K562 (cell line): ENCODE measurements at regions not wholly inside any gene's neighbourhood (a gene's known extent, or its start where the extent isn't known, plus 50 kb on each side); places are given as distances from the start of the nearest gene placed in this dataset.

Experiments
- ATAC-seq: fragments of 200-7000 bp; cut with Tn5 transposase; 3 replicates; pipeline ENCODE4 v1.9.1; 2020; ENCODE audit warnings: moderate library complexity
- BruUV-seq: library from RNA; stranded (reverse); fragments of 400-500 nt; replicated peaks from 2 replicates; lab custom pipeline; 2021; lab: Mats Ljungman, UMichigan
- CTCF ChIA-PET: fragments of 300-600 bp; formaldehyde crosslinking; extraction: SDS; loops from one replicate; lab custom pipeline; 2021; ENCODE audit warnings: low intra/inter-chr PET ratio; lab: Yijun Ruan, JAX
- POLR2A ChIA-PET: fragments of 300-600, 350-650 bp; sonication (Branson Sonifier 250); formaldehyde crosslinking; extraction: SDS; loops from one replicate; lab custom pipeline; 2021; ENCODE audit warnings: antibody characterized with exemption, inconsistent platforms; lab: Yijun Ruan, JAX
- DNase-seq, 4 experiments: peaks; one replicate each; pipeline versions ENCODE4 v3.0.0 to v3.0.0-alpha.2; 2011 to 2018; ENCODE audit warnings: low spot score in 3 of 4, mixed read lengths in 3 of 4; ENCODE audit errors: extremely low read depth in 1 of 4
- FAIRE-seq: peaks from 2 replicates; lab custom pipeline; 2011; peaks lifted over from hg19 to GRCh38; lab: Jason Lieb, UNC
- H2AFZ ChIP-seq: 2 replicates; pipeline ENCODE4 v1.6.0; 2011; ENCODE audit warnings: low read depth, low read length, control low read depth, inconsistent platforms
- H3K27ac ChIP-seq: fragments of 200-600 bp; 3 replicates; pipeline ENCODE4 v1.8.0; 2011; ENCODE audit warnings: low read depth, mild to moderate bottlenecking, control low read depth, inconsistent platforms, low read length, moderate library complexity, mixed read lengths; ENCODE audit errors: extremely low read depth
- H3K27me3 ChIP-seq, 2 experiments: fragments of 300-600 bp in 1 of 2; 2 replicates in 1 of 2; 3 replicates in 1 of 2; pipeline versions ENCODE4 v1.6.0 to v1.8.0; 2011; ENCODE audit warnings: inconsistent platforms in 2 of 2, low read length in 2 of 2, mild to moderate bottlenecking in 1 of 2, mixed read lengths in 1 of 2, moderate library complexity in 1 of 2; ENCODE audit not compliant: control insufficient read depth in 2 of 2, insufficient read depth in 2 of 2
- H3K36me3 ChIP-seq: fragments of 300-600 bp; 3 replicates; pipeline ENCODE4 v1.8.0; 2011; ENCODE audit warnings: mild to moderate bottlenecking, low read length, inconsistent platforms; ENCODE audit not compliant: control insufficient read depth, insufficient read depth
- H3K4me1 ChIP-seq, 2 experiments: fragments of 200-600 bp in 1 of 2; replicated peaks in 1 of 2; 2 replicates in 1 of 2; 3 replicates in 1 of 2; pipeline versions ENCODE4 v1.5.1 to v1.8.0; 2011; ENCODE audit warnings: inconsistent platforms in 2 of 2, low read length in 2 of 2, mild to moderate bottlenecking in 1 of 2, mixed read lengths in 1 of 2, moderate library complexity in 1 of 2; ENCODE audit not compliant: control insufficient read depth in 2 of 2, insufficient read depth in 2 of 2
- H3K4me2 ChIP-seq: 2 replicates; pipeline ENCODE4 v1.6.1; 2011; ENCODE audit warnings: low read length, control low read depth, inconsistent platforms, mixed read lengths; ENCODE audit not compliant: insufficient read depth
- H3K4me3 ChIP-seq: fragments of 200-600 bp; sonication (generic), shearing (Covaris generic); 2 replicates; pipeline ENCODE4 v1.5.1; 2016; ENCODE audit warnings: control low read depth, inconsistent platforms
- H3K79me2 ChIP-seq: fragments of 200-600 bp; 3 replicates; pipeline ENCODE4 v1.8.0; 2011; ENCODE audit warnings: low read length, inconsistent platforms; ENCODE audit not compliant: control insufficient read depth, insufficient read depth
- H3K9ac ChIP-seq, 2 experiments: 2 replicates each; pipeline versions ENCODE4 v1.6.0 to v1.6.1; 2011; ENCODE audit warnings: low read depth in 2 of 2, low read length in 2 of 2, control low read depth in 1 of 2, inconsistent platforms in 1 of 2, mild to moderate bottlenecking in 1 of 2, mixed read lengths in 1 of 2; ENCODE audit not compliant: insufficient read depth in 1 of 2
- H3K9me1 ChIP-seq: one replicate; pipeline ENCODE4 v1.6.0; 2011; ENCODE audit warnings: inconsistent platforms, mild to moderate bottlenecking, low read length, moderate library complexity; ENCODE audit not compliant: control insufficient read depth, insufficient read depth
- H3K9me3 ChIP-seq: replicated peaks from 2 replicates; pipeline ENCODE4 v1.5.1; 2011; ENCODE audit warnings: low read depth, low read length, inconsistent platforms; ENCODE audit not compliant: control insufficient read depth, insufficient read depth
- H4K20me1 ChIP-seq: replicated peaks from 2 replicates; pipeline ENCODE4 v1.6.1; 2011; ENCODE audit warnings: low read length, inconsistent platforms, mixed read lengths; ENCODE audit not compliant: control insufficient read depth, insufficient read depth
- CCAR2 ChIP-seq: fragments of 200-400 bp; formaldehyde crosslinking; IDR thresholded peaks from 2 replicates; pipeline ENCODE4 v1.6.1; 2017; ENCODE audit warnings: mild to moderate bottlenecking, low read depth, low read length
- CGGBP1 ChIP-seq: fragments of 250-450 bp; sonication (Bioruptor Pico); IDR thresholded peaks from 2 replicates; pipeline ENCODE4 v1.9.0; 2021; ENCODE audit warnings: mild to moderate bottlenecking
- FOXK1 ChIP-seq: sonication (generic); formaldehyde crosslinking; IDR thresholded peaks from 2 replicates; pipeline ENCODE4 v1.8.0; 2022; ENCODE audit warnings: missing genetic modification reagents, mild to moderate bottlenecking, borderline replicate concordance
- HCFC1 ChIP-seq: IDR thresholded peaks from 2 replicates; pipeline ENCODE4 v1.6.1; 2012; ENCODE audit warnings: low read depth, low read length, improper control_type of control experiment
- HOXB6 ChIP-seq: fragments of 250-450 bp; sonication (Bioruptor Pico); IDR thresholded peaks from 2 replicates; pipeline ENCODE4 v1.5.1; 2022; ENCODE audit warnings: mild to moderate bottlenecking, borderline replicate concordance
- JUN ChIP-seq, 2 experiments: sonication (generic) in 1 of 2; formaldehyde crosslinking in 1 of 2; IDR thresholded peaks; 2 replicates each; pipeline versions ENCODE4 v1.6.1 to v1.8.0; 2012 to 2022; ENCODE audit warnings: borderline replicate concordance in 2 of 2, mild to moderate bottlenecking in 2 of 2, improper control_type of control experiment in 1 of 2, low read depth in 1 of 2, low read length in 1 of 2, missing genetic modification reagents in 1 of 2
- LARP7 ChIP-seq: fragments of 450-650 bp; IDR thresholded peaks from 2 replicates; pipeline ENCODE4 v1.6.1; 2016
- MEF2A ChIP-seq: IDR thresholded peaks from 2 replicates; pipeline ENCODE4 v1.6.1; 2011; ENCODE audit warnings: low read depth, mild to moderate bottlenecking, low read length, moderate library complexity; ENCODE audit not compliant: control insufficient read depth
- MTF1 ChIP-seq: fragments of 250-450 bp; sonication (Bioruptor Pico); IDR thresholded peaks from 2 replicates; pipeline ENCODE4 v1.9.0; 2021; ENCODE audit warnings: moderate library complexity, mild to moderate bottlenecking, inconsistent platforms, borderline replicate concordance
- MYBL2 ChIP-seq, 2 experiments: fragments of 450-650 bp in 1 of 2; sonication (generic) in 1 of 2; formaldehyde crosslinking in 1 of 2; IDR thresholded peaks; 2 replicates each; pipeline versions ENCODE4 v1.6.1 to v1.8.1; 2017 to 2022; ENCODE audit warnings: borderline replicate concordance in 1 of 2, inconsistent platforms in 1 of 2, low read depth in 1 of 2, mild to moderate bottlenecking in 1 of 2, missing genetic modification reagents in 1 of 2, moderate library complexity in 1 of 2
- NFYB ChIP-seq: IDR thresholded peaks from 2 replicates; pipeline ENCODE4 v1.6.1; 2011; ENCODE audit warnings: mild to moderate bottlenecking, moderate library complexity; ENCODE audit not compliant: insufficient read length; ENCODE audit errors: extremely low read depth
- STAG1 ChIP-seq: sonication (generic); formaldehyde crosslinking; IDR thresholded peaks from 2 replicates; pipeline ENCODE4 v1.5.0; 2020; ENCODE audit warnings: missing genetic modification reagents, borderline replicate concordance
- TCFL5 ChIP-seq: fragments of 250-450 bp; sonication (Bioruptor Pico); conservative IDR thresholded peaks from 2 replicates; pipeline ENCODE4 v1.6.1; 2021; ENCODE audit warnings: mild to moderate bottlenecking, moderate library complexity, matching md5 sums
- ZNF24 ChIP-seq: fragments of 450-650 bp; IDR thresholded peaks from 2 replicates; pipeline ENCODE4 v1.6.1; 2016
- ZNF280A ChIP-seq: fragments of 450-650 bp; IDR thresholded peaks from 2 replicates; pipeline ENCODE4 v1.6.1; 2018; ENCODE audit warnings: mild to moderate bottlenecking, low read depth; ENCODE audit not compliant: partially characterized antibody
- WGBS: fragments of 100-300 bp; shearing (Covaris generic); methylation state at CpG from one replicate; pipeline ENCODE4 v1.1.6; 2016; ENCODE audit warnings: low coverage, mixed read lengths; ENCODE audit not compliant: insufficient coverage; ENCODE audit errors: missing lambda C conversion rate; 5-methylcytosine and 5-hydroxymethylcytosine counted together
- in situ Hi-C: fragments of 300-500 bp; cut with MboI; formaldehyde crosslinking; loops from 4 replicates; pipeline ENCODE4 v1.15.0; 2018; ENCODE audit warnings: inconsistent platforms, mixed read lengths
- intact Hi-C: fragments of 100-400 bp; cut with micrococcal nuclease; formaldehyde crosslinking; loops from 2 replicates; pipeline ENCODE4 v1.14.2; 2022

GRCh38 chr4:55747793-55748192 is 71.8 kb upstream of the EXOC1L start:
- H4K20me1 ChIP-seq = no peaks in the 10 kb centered on the region
- no peak overlapping the region for H3K4me2 ChIP-seq
- ATAC-seq (peak; percentile 21; the same call in 1 of the 3 replicates), DNase-seq (no peak), FAIRE-seq (no peak)
- no peaks in the 10 kb centered on the region for H3K9me3 ChIP-seq
- TF ChIP-seq NFYB = no peak
- in situ Hi-C loops = no loop called here
- ChIA-PET POLR2A (no interaction called here), CTCF (no interaction called here)
- peaks cover 7 to 10% of the 10 kb centered on the region in 2 experiments; a peak in 4 of 5 replicates for H3K4me1 ChIP-seq
- no peak overlapping the region for H3K9ac ChIP-seq
- no peaks in the 10 kb centered on the region for H3K27me3 ChIP-seq
- no peak overlapping the region for H3K4me3 ChIP-seq
- no TSS peak for BruUV-seq
- intact Hi-C loops = no loop called here
- 45% methylated on average over 4 of the region's 6 CpGs for WGBS
- no peaks in the 10 kb centered on the region for H3K79me2 ChIP-seq
- no peak overlapping the region for H2AFZ ChIP-seq
- H3K36me3 ChIP-seq = no peaks in the 10 kb centered on the region
- no peaks in the 10 kb centered on the region for H3K9me1 ChIP-seq
- no peak overlapping the region for H3K27ac ChIP-seq

GRCh38 chr4:55749666-55750065 is 69.9 kb upstream of the EXOC1L start:
- intact Hi-C loops = no loop called here
- FAIRE-seq (no peak), DNase-seq (no peak), ATAC-seq (no peak)
- 86% methylated on average over 1 of the region's 1 CpG for WGBS
- Histone ChIP-seq H3K4me3 (no peak overlapping the region), H3K9ac (no peak overlapping the region), H4K20me1 (no peaks in the 10 kb centered on the region), H3K79me2 (no peaks in the 10 kb centered on the region), H3K4me1 (peaks cover 3 to 8% of the 10 kb centered on the region in 2 experiments; a peak in 2 of 5 replicates), H2AFZ (peak overlapping the region; percentile 17; the same call in 1 of the 2 replicates), H3K27ac (no peak overlapping the region), H3K9me1 (no peaks in the 10 kb centered on the region), H3K9me3 (no peaks in the 10 kb centered on the region), H3K27me3 (no peaks in the 10 kb centered on the region), H3K4me2 (no peak overlapping the region), H3K36me3 (no peaks in the 10 kb centered on the region)
- in situ Hi-C loops = no loop called here
- POLR2A ChIA-PET = no interaction called here
- no TSS peak for BruUV-seq
- CTCF ChIA-PET = no interaction called here
- TF ChIP-seq STAG1 (CRISPR knock-in tag) = no peak
- no peak for TF ChIP-seq CGGBP1 (CRISPR knock-in tag)
- TF ChIP-seq ZNF280A = no peak
- no peak for TF ChIP-seq ZNF24
- no peak for TF ChIP-seq CCAR2
- TF ChIP-seq MTF1 (CRISPR knock-in tag) = no peak
- no peak for TF ChIP-seq HCFC1
- TF ChIP-seq LARP7 = no peak
- TF ChIP-seq HOXB6 (CRISPR knock-in tag) = no peak
- no peak for TF ChIP-seq JUN (IDR thresholded peaks at IDR 0.05; ENCODE audit: borderline replicate concordance, low read depth, low read length)
- TF ChIP-seq JUN (CRISPR knock-in tag; IDR thresholded peaks at IDR 0.05; ENCODE audit: borderline replicate concordance) = no peak
- TF ChIP-seq MYBL2 (IDR thresholded peaks at IDR 0.05; ENCODE audit: low read depth) = no peak
- no peak for TF ChIP-seq MYBL2 (CRISPR knock-in tag; IDR thresholded peaks at IDR 0.05; ENCODE audit: borderline replicate concordance)
- TF ChIP-seq TCFL5 (CRISPR knock-in tag) = no peak
- no peak for TF ChIP-seq FOXK1 (CRISPR knock-in tag)
- TF ChIP-seq MEF2A = no peak
